HL-60 (cell line): ENCODE measurements at regions not wholly inside any gene's neighbourhood (a gene's known extent, or its start where the extent isn't known, plus 50 kb on each side); places are given as distances from the start of the nearest gene placed in this dataset.

ENCODE experiments used
- POLR2AphosphoS5 ChIP-seq: IDR thresholded peaks from 2 replicates; pipeline ENCODE4 v1.6.1; 2012; ENCODE audit warnings: low read depth
- TF ChIP-seq, protein P1 (sequence below): IDR thresholded peaks from one replicate; pipeline ENCODE4 v1.5.1; 2011; ENCODE audit warnings: low read length, control low read depth, inconsistent platforms; ENCODE audit not compliant: insufficient read depth
- TF ChIP-seq, protein P2 (sequence below): IDR thresholded peaks from 2 replicates; pipeline ENCODE4 v1.6.1; 2012; ENCODE audit warnings: low read depth; ENCODE audit not compliant: insufficient replicate concordance

DNA sequence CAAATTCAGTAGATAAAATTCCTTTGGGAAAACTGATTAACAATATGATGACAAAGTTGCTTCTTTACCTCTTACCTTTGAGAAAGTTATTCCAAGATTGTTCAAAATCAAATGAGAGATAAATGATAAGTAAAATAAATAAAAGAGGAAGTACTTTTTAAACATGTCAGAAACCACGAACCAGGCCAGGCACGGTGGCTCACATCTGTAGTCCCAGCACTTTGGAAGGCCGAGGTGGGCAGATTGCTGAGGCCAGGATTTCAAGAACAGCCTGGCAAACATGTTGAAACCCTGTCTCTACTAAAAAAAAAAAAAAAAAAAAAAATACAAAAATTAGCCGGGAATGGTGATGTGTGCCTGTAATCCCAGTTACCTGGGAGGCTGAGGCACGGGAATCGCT, 296.6 kb downstream of the HGF start:
- TF ChIP-seq, protein P1, sequence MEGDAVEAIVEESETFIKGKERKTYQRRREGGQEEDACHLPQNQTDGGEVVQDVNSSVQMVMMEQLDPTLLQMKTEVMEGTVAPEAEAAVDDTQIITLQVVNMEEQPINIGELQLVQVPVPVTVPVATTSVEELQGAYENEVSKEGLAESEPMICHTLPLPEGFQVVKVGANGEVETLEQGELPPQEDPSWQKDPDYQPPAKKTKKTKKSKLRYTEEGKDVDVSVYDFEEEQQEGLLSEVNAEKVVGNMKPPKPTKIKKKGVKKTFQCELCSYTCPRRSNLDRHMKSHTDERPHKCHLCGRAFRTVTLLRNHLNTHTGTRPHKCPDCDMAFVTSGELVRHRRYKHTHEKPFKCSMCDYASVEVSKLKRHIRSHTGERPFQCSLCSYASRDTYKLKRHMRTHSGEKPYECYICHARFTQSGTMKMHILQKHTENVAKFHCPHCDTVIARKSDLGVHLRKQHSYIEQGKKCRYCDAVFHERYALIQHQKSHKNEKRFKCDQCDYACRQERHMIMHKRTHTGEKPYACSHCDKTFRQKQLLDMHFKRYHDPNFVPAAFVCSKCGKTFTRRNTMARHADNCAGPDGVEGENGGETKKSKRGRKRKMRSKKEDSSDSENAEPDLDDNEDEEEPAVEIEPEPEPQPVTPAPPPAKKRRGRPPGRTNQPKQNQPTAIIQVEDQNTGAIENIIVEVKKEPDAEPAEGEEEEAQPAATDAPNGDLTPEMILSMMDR: no peak
- no peak for TF ChIP-seq POLR2AphosphoS5
- TF ChIP-seq, protein P2, sequence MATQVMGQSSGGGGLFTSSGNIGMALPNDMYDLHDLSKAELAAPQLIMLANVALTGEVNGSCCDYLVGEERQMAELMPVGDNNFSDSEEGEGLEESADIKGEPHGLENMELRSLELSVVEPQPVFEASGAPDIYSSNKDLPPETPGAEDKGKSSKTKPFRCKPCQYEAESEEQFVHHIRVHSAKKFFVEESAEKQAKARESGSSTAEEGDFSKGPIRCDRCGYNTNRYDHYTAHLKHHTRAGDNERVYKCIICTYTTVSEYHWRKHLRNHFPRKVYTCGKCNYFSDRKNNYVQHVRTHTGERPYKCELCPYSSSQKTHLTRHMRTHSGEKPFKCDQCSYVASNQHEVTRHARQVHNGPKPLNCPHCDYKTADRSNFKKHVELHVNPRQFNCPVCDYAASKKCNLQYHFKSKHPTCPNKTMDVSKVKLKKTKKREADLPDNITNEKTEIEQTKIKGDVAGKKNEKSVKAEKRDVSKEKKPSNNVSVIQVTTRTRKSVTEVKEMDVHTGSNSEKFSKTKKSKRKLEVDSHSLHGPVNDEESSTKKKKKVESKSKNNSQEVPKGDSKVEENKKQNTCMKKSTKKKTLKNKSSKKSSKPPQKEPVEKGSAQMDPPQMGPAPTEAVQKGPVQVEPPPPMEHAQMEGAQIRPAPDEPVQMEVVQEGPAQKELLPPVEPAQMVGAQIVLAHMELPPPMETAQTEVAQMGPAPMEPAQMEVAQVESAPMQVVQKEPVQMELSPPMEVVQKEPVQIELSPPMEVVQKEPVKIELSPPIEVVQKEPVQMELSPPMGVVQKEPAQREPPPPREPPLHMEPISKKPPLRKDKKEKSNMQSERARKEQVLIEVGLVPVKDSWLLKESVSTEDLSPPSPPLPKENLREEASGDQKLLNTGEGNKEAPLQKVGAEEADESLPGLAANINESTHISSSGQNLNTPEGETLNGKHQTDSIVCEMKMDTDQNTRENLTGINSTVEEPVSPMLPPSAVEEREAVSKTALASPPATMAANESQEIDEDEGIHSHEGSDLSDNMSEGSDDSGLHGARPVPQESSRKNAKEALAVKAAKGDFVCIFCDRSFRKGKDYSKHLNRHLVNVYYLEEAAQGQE: no peak
